ENCODE measurements at regions not wholly inside any gene's neighbourhood (a gene's known extent, or its start where the extent isn't known, plus 50 kb on each side); places are given as distances from the start of the nearest gene placed in this dataset.

DNA sequence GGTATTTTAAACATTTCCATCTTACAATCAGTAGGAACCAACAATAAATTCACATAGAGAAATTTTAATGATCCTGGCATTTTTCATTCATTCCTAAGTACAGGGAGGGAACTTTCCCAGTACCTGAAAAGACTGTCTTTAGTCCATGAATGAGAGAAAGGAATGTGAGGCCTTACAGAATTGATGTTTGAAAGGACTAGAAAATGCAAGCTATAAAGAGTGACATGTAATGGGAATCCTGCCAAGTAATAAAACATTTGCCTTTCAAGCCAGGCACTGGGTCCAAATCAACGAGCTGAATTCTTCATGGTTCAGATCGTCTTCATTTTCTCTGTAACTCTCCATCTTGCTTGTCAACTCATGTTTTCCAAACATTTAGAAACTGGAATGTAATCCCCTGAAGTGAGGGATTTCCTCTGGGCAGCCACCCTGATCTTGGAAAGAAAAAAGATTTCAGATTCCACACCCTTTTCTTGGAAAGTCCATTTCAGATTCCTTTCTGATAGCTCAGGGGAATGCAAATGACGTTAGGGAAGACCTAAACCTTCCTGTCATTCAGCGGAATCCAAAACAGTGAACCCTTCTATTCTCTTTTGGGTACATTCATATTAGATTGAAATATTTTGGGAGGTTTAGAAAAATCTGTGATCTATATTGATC, 315.8 kb downstream of the SH3GL2 start:
- FAIRE-seq, result no peak

DNA sequence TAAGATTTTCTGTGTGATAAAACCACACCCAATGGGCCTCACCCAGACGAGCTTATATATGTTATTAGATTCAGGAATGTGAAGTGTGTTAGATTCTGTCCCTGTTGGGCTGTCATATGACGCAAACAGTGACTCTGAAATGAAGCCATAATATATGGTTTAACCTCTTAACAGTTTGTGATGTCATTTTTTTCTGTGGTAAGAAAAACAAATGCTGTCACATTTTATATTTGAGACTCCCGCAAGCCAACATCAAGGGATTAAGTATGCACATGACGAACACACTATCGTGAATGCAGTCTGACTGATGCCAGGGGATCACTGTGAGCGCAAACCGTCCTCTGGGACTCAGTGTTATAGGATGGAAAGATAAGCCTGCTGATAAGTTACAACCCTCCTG, 321.7 kb downstream of the SH3GL2 start:
- no peak for FAIRE-seq

DNA sequence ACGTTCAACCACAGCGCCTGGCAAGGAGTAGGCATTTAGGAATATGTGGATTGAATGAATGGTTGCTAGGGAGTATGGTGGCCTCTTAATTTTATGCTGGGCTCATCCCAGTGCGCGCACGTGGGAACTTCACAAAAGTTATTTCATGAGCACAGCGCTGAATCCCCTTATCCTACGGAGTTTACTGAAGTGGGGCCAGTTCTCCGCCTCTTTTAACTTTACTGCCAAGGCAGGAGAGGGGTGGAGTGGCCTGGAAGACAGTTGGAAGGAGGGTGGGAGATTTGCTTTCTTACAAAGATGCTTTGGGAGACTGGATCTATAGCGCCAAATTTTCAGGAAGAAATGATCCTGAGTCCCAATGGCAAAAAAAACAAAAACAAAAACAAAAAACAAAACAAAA, 326.5 kb downstream of the SH3GL2 start:
- no peak for FAIRE-seq

DNA sequence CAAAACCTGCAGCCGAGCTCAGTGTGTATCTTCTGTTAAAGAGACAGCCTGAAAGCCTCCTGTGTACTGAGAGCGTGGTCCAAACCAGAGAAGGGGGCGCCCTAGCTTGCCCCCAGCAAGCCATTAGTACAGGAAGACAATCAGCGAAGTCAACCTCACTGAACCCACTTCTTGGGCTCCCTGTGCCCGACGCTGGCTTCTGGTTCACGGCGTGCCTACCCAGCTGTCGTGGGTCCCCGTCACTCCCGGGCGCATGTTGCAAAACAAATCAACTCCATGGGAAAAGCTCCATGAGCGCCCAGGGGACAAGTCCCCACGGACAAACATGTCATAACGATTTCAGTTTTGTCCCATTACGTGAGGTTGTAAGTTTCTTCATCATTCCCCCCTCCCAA, 326.9 kb downstream of the SH3GL2 start:
- FAIRE-seq, result no peak

DNA sequence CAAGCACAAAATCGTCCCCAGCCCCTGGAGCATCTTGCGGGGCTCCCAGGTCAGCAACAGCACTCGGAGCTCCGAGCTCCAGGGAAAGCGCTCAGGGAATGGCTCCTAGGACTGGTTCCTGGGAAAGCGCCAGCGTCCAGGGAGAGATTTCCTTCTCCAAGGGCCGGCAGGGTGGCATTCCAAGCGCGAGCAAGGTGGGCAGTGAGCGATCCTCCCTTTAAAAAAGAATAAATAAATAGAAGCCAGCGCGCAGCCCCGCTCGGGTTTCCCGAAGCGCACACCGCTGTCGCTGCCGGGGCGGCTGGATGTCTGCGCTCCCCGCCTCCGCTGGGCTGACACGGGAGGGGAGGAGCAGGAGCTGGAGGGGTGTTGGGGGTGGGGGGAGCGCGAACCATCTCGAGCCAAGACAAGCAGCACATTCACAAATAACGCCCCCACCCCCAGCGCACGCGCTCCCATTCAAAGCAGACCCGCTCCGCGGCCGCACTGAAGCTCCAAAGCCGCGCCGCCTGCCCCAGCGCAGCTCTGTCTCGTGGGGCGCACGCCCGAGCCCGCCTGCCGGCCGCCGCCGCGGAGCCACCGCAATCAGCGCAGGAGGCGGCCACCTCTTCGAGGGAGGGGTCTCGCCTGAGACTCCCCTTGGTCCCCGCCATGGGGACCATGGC, 327.4 kb downstream of the SH3GL2 start:
- no peak for FAIRE-seq

DNA sequence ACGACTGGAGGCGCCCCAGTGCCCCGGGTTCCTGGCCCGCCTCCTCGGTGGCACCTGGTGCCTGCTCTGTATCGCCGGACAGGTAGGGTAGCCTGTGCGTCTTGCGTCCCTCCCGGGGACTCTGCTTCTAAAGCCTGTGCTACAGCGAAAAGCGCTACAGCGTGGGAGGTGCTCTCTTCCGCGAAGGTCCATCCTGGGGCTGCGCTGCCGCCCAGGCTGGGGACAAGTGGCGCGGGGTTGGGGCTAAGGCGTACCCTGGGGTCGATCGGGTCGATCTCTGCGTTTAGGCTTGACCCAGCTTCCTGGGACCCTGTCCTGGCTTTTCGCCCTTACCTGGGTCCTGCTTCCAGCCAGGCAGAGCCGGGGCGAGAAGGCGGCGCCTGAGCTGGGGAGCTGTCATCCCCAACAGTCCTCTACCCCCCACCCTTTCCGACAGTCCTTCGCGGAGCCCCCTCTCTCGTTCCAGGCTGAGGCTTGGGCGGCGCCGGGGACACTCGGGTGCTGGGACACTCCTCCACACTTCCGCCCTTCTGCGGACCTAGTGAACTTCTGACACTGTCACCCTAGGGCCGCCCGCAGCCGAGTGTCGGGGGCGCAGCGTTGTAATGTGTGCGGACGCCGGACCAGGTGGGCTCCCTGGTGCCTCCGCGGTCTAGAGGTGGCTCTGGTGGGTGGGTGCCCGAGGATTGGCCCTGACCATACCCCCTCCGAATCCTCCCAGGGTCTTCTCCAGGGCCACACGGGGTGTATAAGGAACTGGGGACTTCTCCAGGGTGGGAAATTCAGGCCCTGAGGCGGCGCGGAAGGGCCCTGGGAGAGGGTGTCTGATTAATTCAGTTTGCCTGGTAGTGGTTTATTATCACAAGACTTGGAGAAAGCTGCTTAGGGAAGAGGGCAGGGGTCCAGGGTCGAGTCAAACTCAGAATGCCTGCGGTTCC, 328.2 kb downstream of the SH3GL2 start:
- no peak for FAIRE-seq

DNA sequence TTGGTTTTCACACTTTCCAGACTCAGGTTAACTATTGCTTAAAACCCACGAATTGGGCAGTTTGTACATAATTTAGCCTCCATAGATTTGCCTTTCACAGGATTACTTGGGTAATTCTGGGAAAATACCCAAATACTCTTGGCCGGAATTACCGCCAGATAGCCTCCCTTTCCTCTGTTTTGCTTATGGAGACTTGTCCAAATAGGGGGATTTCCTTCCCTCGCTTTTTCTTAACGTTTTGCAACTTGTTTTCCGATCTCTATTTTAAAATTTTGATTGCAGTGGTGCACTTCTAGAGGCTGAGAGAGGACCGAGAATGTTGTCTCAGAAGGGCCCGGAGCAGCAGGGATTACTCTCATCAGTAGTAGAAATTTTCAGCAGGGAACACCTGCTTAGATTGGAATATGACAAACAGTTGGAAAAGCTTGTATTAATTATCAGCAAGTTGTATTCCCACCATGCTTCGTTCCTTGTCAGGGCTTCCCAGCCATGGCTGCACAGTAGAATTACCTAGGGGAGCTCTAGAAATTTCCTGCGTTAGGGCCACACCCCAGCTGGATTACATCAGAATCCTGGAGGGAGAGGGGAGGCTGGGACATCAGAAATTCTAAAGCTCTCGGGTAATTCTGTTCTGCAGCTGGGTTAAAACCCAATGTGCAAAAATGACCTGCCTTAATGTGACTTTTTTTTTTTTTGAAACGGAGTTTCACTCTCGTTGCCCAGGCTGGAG, 329.1 kb downstream of the SH3GL2 start:
- no peak for FAIRE-seq

DNA sequence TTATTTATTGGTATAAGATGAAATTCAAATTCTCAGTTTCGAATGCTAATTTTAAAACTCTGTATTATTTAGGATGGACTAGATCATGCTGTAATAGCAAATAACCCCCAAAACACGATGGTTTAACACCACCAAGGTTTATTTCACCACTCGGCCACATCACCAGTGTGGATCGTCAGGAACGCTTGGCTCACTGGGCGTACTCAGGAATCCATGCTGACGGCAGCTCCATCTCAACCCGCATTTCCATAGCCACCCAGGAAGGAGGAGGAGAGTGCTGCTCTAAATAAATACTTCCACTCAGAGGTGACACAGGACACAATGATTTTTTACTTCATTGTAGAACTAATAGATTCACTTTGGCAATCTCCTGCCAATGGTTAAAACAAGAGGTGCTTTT, 347.4 kb downstream of the SH3GL2 start:
- no peak for FAIRE-seq

DNA sequence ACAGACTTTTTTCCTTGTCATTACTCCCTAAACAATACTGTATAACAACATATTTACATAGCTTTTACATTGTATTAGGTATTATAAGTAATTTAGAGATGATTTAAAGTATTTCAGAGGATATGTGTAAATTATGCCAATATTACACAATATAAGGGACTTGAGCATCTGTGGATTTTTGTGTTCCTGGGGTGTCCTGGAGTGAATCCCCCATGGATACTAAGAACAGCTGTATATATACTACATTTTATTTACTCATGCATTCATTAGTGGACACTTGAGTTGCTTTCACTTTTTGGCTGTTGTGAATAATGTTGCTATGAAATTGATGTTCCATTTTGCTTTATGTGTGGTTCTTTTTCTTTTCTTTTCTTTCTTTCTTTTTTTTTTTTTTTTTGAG, 348.8 kb downstream of the SH3GL2 start:
- FAIRE-seq, result no peak

DNA sequence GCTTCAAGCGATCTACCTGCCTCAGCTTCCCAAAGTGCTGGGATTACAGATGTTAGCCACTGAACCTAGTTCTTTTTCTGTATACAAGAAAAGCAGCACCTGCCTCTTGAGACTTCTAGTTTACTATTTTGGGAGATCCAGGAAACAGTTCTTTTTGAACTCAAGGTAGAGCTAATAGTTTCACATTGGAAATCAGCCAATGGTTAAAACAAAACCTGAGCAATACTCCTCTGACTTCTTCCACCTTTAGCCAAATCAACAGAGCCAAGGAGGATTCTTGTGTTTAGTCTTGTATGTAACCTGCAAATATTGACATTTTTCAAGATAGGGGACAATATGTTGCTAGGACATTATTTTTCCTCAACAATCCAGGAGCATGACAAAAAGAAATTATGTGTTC, 349.4 kb downstream of the SH3GL2 start:
- FAIRE-seq, result no peak

DNA sequence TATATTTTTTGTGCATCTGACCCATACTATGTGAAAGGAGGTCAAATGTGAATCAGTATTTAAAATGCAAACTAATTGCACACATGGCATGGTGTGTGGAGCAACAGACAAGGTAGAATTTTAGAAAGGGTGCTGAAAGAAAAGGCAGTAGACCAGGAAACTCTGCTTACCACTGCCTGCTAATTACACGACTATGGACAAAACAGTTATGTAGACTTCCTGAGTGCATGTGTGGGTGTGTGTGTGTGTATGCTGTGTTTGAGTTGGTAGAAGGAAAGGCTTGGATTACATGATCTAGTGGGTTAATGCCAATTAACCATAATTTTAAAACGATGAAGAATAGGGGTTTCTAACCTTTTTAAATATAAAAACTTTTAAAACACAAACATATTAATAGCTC, 349.9 kb downstream of the SH3GL2 start:
- FAIRE-seq, result no peak

DNA sequence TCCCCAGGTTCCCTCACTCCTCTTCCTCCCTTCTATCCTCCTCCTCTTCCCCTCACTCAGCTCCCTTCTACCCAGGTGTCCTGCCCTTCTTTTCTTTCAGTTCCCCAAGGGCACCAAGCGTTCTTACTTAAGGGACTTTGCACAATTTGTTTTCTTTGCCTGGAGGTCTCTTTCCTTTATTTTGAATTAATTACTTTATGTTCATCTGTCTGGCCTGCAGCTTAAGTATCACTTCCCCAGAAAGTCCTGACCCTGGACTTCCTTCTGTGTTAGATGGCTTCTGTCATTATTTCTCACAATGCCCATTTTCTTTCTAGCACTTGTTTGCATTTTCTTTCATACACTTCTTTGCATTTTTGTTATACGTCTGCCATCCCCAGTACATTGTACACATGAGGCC, 350.6 kb downstream of the SH3GL2 start:
- FAIRE-seq, result no peak

DNA sequence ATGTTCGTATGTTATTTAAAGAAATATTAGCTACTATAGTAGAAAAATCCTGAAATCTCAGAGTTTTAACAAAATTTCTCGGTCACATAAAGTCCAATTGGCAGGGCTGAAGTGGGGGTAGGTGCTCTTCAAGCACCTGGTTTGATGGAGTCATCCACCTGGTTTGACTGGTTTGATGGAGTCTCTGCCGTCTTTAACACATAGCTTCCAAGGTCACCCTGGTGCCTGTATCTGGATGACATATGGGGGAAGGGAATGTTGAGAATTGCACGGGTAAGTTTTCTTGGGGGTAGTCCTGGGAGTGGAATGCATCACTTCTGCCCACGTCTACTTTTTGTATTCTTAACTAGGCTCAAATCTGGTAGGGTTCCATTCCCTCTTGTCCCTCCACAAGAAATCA, 351.2 kb downstream of the SH3GL2 start:
- no peak for FAIRE-seq

DNA sequence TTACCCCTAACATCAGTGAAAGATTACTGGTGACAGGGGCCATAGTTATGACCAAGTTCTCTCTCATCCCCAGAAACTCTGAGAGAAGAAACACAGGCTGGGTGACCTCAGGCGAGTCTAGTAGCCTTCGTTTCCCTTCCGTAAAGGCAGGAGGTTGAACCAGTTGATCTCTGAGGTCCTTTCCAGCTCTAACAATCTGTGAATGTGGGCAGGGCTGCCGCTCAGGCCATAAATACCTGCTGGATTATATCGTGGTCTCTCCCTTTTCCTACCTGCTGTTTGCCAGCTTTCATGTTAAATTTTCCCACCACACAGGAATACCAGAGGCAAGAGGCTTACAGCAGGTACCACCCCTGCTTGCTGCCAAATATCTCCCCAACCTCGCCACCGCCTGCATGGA, 357.5 kb downstream of the SH3GL2 start:
- FAIRE-seq, result no peak

DNA sequence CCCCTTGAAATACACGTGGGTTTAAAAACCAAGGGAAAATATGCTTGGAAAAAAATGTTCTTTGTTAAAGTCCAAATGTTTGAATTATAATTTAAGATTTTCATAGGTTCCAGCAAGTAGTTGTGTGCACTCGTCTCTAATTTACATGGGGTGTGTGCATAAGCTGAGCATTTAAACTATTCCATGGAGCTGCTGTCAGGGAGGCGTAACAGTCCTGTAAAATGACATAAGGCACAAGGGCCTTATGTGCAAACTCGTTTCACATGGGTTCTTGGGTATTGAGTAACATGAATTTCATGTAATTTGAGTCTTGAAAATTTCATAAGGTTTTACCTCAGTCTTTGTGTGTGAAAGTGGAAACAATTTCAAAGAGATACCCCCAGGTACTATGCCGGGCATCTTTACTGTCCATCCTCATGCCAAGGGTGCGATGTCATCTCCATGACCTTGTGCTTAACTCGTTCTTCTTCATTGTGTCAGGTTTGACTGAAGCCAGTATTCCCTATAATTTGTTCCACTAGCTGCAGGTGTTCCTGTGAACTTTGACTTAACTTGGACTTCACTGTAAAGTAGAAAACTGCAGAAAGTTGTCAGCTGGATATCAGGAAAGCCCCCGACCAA, 359.3 kb downstream of the SH3GL2 start:
- FAIRE-seq, result no peak

DNA sequence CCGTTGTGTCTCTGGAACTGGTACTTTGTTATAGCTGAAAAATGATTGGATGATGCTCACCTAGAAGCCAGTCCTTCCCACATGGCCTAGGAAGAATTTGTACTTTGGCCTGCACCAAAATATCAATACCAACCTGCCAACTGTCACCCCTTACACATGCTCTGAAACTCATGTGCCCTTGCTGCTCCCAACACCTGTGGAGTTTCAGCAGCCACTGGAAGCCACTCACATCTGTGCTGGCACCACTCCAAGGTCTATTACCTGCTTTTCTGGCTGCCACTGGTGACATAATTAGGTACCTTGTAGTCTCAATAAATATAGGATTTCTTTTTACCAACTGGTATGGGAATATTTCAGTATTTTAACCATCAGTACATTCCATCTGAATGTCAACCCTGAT, 363.6 kb downstream of the SH3GL2 start:
- FAIRE-seq, result no peak

DNA sequence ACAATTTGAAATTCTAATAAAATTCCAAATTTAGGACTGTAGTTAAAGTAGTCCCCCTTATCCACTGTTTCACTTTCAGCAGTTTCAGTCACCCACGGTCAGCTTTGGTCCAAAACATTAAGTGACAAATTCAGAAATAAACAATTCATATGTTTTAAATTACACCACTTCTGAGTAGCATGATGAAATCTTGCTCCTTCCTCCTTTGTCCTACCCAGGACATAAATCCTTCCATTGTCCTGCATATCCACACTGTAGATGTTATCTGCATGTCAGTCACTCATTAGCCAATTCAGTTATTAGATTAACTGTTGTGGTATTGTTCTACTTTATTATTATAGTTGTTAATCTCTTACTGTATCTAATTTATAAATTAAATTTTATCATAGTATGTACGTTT, 376.5 kb downstream of the SH3GL2 start:
- FAIRE-seq, result no peak

DNA sequence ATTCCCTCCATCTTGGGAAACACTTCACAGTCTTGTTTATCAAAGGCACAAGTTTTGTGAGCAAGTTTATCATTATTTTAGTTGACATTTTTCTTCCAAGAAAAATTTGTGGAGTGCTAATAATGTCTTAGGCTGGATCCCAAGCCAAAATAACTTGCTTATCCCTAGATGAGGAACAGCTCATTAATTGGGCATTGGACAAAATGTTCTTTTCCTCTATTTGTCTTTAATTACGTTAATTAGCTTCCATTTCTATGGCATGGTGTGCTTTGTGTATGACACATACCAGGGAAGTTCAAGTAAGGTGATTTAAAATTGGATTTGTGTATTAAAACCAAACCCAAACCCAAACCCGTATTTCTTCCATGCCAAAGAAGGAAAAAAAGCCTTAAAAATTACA, 379.5 kb downstream of the SH3GL2 start:
- FAIRE-seq, result no peak

DNA sequence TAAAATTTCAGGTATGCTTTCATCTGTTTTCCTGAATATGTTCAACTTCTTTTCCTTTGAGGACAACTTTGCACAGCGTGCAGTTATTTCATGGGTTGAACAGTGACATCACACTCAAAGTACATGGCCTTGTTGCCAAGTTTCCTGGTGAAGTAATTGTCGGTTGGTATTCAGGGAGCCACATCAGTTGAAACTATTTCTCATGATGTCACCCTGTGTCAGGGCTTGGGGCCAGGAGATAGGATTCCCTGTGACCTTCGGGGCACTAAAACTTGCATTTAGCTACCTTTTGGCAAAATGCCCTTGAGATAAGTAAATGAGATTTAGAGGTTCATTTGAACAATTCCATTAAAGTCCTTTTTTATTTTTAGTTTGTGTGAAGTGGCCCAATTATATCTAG, 383.9 kb downstream of the SH3GL2 start:
- no peak for FAIRE-seq

DNA sequence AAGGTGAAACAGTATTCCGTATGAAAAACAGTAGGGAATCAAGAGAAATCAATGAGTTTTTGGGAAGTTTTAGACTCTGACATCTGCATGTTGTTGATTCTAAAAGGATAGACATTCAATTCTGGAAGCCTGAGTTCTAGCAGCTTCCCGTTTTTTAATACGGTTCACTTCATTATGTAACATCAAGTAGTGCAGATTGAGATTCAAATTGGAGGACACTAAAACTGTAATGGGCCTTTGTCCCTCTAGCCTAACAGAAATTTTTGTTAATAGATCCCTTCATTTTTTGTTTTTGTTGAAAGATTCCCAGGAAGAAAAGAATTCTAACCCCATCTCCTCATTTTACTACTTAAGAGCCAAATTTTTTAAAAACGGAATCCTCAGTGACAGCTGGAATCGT, 384.6 kb downstream of the SH3GL2 start:
- no peak for FAIRE-seq

DNA sequence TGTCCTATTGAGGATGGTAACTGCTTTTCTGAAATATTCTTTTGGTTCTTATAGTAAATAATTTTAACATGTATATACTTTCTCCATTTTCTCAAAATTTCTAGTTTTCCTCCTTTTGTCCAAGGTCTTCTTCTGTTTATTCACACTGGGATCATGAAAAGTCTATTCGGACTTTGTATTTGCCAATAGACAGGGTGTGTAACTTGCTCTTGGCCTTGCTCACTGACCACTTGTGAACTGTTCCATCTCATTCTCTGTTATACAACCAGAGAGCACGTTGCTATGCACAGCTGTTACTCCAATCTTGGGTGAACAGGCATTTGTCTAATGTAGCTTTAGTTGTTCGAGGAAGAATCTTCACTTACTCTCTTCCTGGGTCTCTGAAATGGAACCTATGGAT, 388.9 kb downstream of the SH3GL2 start:
- FAIRE-seq, result no peak

DNA sequence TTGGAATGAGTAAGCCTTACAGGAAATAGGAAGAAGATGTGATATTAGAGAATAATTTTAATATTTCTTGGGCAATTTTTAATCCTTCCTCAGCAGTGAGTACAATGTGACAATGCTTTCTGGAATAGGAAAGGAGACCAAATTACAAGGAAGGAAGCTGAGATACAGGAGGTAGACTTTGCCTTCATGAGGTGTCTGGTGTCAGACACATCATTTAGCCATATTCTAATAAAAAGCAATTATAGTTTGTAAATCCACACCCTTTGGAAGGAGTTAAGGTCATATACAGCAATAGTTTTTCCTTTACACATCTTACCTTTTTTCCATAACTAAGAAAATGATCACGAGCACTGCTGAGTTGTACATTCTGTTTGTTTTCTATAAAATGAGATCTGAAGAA, 390.4 kb downstream of the SH3GL2 start:
- FAIRE-seq, result no peak

DNA sequence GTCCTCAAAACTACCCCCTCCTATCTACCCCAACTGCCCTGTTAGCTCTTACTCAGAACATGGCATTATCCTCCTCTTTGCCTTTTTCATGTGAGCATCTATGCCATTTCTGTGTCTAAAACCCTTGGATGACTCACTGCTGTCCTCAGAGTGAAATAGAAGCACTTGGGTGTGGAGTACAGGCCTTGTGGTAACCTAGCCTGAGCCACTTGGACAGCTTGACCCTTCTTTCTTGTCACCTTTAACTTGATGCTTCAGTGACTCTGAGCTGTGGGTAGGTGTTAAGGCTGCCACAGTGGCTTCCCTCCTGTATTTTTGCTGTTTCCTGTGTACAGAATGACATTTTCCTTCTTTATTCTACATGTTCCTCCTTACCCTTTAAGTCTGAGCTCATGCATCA, 391.4 kb downstream of the SH3GL2 start:
- FAIRE-seq, result no peak
